Ureter (tissue), 1 donor: ENCODE measurements at regions not wholly inside any gene's neighbourhood (a gene's known extent, or its start where the extent isn't known, plus 50 kb on each side); places are given as distances from the start of the nearest gene placed in this dataset.

Experiments used
- DNase-seq: peaks from one replicate; pipeline ENCODE4 v3.0.0-alpha.2; 2020; ENCODE audit warnings: low spot score
- donor health status: DM: yes; HTN: yes; CAD: no.

DNA sequence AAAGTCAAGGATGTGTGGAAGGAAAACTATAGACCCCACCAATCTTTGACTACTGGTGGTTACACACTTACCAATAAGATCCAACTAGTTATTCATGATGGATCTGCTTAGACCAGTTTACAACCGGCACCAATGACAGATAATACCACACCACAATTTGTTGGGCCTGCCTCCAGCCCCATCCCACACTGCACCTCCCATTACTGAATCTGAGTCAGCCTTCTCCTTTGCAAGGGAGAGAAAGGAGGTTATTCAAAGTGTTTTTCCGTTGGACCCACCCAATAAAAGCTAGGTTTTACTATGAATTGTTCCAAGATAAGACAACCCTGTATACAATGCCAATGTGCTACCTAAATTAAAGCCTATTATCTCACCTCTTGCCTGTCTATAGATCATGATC is 453.5 kb downstream of the MTRR start:
- DNase-seq, result no peak

GRCh38 chr5:8327016-8327415 is 458.1 kb downstream of the MTRR start:
- DNase-seq, result no peak

GRCh38 chr5:8329773-8330172 is 460.8 kb downstream of the MTRR start:
- DNase-seq, result no peak

- no peak for DNase-seq
Observed at GRCh38 chr5:8332666-8333445, 463.9 kb downstream of the MTRR start.

- no peak for DNase-seq
Observed at GRCh38 chr5:8333485-8333884, 464.5 kb downstream of the MTRR start.

- no peak for DNase-seq
Observed at GRCh38 chr5:8333977-8334376, 465.0 kb downstream of the MTRR start.

DNA sequence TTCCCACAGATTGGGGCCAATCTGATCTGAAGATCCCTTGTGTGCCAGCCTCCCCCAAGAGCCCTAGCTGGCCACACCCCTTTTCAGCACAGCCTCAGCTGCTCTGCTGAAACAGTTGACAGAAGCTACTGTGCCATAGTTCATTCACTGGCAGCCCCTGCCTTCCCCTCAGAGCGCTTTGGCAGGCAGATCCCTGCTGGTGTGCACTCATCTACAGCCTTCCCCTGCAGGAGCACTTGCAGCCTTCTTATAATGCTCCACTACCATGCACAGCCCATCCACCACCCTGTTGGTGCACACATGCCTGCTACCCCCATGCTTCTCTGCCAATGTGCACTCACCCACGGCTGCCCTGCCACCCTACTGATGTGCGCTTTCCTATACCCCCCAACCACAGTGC is 471.3 kb downstream of the MTRR start:
- DNase-seq, result no peak

DNA sequence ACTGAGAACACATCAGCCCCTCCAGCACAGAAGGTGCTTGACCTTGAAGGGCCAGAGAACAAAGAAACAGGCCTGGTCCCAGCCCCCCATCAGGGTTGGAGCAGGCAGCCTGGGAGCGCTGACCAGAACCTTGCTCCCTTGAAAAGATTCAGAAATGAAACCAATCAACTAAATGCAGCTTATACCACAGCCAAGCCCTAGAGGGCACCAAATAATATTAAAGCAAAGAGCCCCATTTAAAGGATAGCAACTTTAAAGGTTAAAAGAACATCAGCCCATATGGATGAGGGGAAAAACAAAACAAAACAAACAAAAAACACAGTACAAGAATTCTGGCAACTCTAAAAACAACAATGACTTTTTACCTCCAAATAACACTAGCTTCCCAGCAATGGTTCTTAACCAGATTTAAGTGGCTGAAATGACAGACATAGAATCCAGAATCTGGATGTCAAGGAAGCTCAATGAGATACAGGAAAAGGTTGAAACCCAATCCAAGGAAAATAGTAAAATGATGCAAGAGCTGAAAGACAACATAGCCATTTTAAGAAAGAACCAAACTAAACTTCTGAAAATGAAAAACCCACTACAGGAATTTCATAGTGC is 471.9 kb downstream of the MTRR start:
- DNase-seq, result no peak

DNA sequence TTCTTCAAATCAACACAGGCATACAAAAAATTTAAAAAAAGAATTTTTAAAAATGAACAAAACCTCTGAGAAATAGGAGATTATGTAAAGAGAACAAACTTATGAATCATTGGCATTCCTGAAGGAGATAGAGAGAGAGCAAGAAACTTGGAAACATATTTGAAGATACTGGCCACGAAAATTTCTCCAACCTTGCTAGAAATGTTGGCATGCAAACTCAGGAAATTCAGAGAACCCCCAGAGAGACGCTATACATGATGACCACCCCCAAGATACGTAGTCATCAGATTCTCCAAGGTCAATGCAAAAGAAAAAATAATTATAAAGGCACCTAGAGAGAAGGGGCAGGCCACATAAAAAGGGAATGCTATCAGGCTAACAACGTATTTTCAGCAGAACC is 472.5 kb downstream of the MTRR start:
- no peak for DNase-seq

- no peak for DNase-seq
Observed at GRCh38 chr5:8347984-8348383, 479.0 kb downstream of the MTRR start.

DNA sequence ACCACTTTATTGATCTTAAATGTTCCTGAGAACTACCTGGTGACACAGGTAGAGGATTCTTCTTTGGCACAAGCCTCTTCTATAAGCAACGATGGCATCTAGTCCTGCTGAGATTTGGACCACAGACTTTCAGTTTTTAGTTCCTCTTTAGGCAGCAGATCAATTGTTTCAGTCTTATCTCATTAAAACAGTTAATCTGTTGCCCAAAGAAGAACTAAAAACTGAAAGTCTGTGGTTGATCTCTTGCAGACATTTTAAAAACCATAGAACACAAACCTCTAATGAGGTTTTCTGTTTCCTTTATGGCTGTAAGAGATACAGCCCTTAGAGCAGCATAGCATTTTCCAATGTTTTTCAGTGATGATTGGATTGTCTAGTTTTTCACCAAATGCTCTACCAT is 480.9 kb downstream of the MTRR start:
- DNase-seq, result no peak

DNA sequence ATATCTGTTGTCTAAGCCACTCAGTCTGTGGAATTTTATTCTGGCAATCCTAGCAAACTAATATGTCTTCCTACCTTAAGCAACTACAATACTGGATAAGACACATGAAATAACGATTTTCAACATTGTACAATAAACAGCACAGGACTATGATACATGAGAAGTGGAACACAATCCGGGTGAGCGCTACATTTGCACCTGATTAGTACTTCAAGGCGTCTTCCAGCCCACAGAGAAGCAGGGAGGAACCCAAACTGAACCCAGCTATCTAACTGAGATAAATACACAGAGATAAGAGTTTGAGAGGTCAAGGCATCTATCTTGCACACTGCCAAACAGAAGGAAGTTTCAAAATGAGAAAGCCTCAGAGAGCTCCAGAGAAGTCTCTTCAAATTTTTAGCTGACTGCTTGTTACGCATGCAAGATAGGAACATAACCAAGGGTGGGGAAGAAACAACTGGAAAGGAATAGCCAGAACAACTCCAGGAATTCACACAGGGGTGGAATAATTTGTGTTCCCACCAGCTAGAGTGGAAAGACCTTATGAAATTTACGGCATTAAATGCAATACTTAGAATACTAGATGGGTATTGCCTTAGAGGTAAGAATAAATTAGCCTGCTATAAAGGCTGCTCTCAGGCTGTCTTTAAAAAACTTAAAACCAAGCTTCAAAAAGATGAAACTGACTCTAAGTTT is 481.8 kb downstream of the MTRR start:
- DNase-seq, result no peak

DNA sequence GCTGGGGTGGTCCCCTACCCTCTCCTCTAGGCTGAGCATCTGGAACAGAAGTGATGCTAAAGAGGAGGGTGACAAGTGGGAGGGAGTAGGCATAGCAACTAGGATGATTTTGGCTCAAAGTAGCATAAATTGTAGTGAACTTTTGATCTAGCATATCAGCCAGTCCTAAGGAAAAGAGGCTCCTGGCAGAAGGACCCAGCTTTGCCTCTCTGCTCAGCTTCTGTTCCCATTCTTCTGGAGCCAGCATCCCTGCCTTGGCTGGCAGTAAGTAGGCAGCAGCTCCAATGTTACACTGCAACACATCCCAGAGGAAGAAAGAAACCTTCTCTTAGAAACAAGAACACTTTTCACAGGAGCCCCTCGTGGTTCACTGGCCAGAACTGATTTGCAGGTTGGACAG is 487.0 kb downstream of the MTRR start:
- DNase-seq, result no peak

DNA sequence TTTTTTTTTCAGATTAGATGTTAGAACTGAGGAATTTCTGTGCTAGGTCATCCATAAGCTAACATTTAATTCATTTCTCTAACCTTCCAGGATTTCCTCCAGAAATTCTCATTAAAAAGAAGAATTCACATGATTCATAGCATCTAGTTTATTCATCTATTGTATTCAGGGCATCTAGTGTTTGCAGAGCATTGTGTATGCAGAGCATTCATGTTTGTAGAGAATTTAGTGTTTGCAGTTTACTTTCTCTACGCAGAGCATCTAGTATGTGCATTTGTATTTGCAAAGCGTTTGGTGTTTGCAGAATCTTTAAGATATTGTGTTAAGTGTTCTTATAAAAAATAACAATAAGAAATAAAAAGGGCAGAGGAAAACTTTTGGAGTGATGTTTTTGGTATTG is 491.1 kb downstream of the MTRR start:
- DNase-seq, result no peak

DNA sequence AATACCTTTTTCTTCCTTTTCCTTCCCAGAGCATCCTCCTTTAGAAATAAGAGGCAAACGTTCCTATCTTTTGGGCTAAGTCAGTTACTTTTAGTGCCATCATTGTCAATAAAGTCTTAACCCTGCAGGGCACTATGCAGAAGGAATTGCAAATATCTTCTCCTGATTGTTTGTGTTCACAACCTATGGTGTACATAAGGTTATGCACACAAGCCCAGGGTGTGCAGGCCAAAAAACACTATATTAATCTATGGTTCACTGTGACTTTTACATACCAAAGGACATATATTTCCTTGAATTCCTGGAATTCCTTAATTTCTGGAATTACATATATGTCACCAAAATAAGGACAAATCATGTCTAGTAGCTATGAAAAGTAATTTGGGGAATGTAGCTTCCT is 493.5 kb downstream of the MTRR start:
- DNase-seq, result no peak

GRCh38 chr5:8363138-8363537 is 494.2 kb downstream of the MTRR start:
- DNase-seq, result no peak

- DNase-seq, result no peak
Observed at GRCh38 chr5:8366266-8366665, 497.3 kb downstream of the MTRR start.

DNA sequence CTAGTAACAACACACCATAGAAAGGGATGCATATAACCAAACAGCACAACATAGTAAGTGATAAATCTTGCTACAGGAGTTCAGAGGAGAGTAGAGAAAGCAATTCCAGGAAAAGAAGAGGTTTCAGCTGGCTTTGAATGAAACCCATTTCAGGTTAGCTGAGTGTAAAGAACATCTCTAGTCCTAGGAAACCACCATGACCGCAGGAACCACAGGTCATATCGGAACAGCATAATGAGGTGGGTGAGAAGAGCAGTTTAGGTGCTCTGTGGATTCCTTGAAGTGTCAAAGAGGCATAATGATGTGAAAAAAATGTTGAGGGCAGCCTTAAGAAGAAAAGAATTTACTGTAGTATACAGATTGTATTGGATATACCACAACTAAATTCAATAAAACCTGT is 507.5 kb downstream of the MTRR start:
- DNase-seq, result no peak

GRCh38 chr5:8381972-8382371 is 513.0 kb downstream of the MTRR start:
- DNase-seq, result no peak

- no peak for DNase-seq
Observed at GRCh38 chr5:8382456-8382855, 513.5 kb downstream of the MTRR start.

GRCh38 chr5:8383616-8384015 is 514.7 kb downstream of the MTRR start:
- no peak for DNase-seq

- no peak for DNase-seq
Observed at GRCh38 chr5:8386719-8387288, 517.9 kb downstream of the MTRR start.

- DNase-seq, result no peak
Observed at GRCh38 chr5:8391911-8392310, 523.0 kb downstream of the MTRR start.
